Activated CD8-positive, alpha-beta memory T cell treated with anti-CD3 and anti-CD28 coated beads for 48 hours (primary cell): ENCODE measurements at regions not wholly inside any gene's neighbourhood (a gene's known extent, or its start where the extent isn't known, plus 50 kb on each side); places are given as distances from the start of the nearest gene placed in this dataset.
"Not testable (repeated sequence)": the region's sequence is repeated elsewhere in the genome, so short reads cannot be mapped to it uniquely, and the experiment has no call there.

Experiments used
- DNase-seq, 3 experiments: peaks; one replicate each; pipeline ENCODE4 v3.0.0-alpha.2; 2020; ENCODE audit warnings: low read depth in 2 of 3, low spot score in 2 of 3

- no peak for DNase-seq
These were observed 210.8 kb upstream of the LINGO1 start for GRCh38 chr15:77843546-77843945.

- DNase-seq: no peak
These were observed 208.5 kb upstream of the LINGO1 start for GRCh38 chr15:77840991-77841775.

GRCh38 chr15:77839970-77840905 lies 207.5 kb upstream of the LINGO1 start:
- no peak for DNase-seq

- no peak for DNase-seq
These were observed 206.7 kb upstream of the LINGO1 start for GRCh38 chr15:77839456-77839855.

GRCh38 chr15:77838595-77838994 lies 205.9 kb upstream of the LINGO1 start:
- DNase-seq: no peak

- DNase-seq: no peak
These were observed 205.3 kb upstream of the LINGO1 start for GRCh38 chr15:77838061-77838460.

- no peak for DNase-seq
These were observed 204.9 kb upstream of the LINGO1 start for GRCh38 chr15:77837649-77838025.

- no peak for DNase-seq
These were observed 204.4 kb upstream of the LINGO1 start for GRCh38 chr15:77836906-77837648.

GRCh38 chr15:77836121-77836692 lies 203.5 kb upstream of the LINGO1 start:
- DNase-seq: no peak

- DNase-seq: no peak
These were observed 201.7 kb upstream of the LINGO1 start for GRCh38 chr15:77834276-77834990.

GRCh38 chr15:77832874-77833273 lies 200.2 kb upstream of the LINGO1 start:
- DNase-seq: no peak

GRCh38 chr15:77831986-77832385 lies 199.3 kb upstream of the LINGO1 start:
- no peak for DNase-seq

- DNase-seq: no peak
These were observed 197.3 kb upstream of the LINGO1 start for GRCh38 chr15:77830051-77830468.

- DNase-seq: not testable (repeated sequence)
These were observed 196.6 kb upstream of the LINGO1 start for GRCh38 chr15:77829331-77829730.

GRCh38 chr15:77827860-77828259 lies 195.1 kb upstream of the LINGO1 start:
- DNase-seq: no peak

- no peak for DNase-seq
These were observed 193.4 kb upstream of the LINGO1 start for GRCh38 chr15:77826006-77826695.

GRCh38 chr15:77825546-77825945 lies 192.8 kb upstream of the LINGO1 start:
- DNase-seq: no peak

- no peak for DNase-seq
These were observed 192.5 kb upstream of the LINGO1 start for GRCh38 chr15:77825252-77825542.

GRCh38 chr15:77824361-77825251 lies 191.9 kb upstream of the LINGO1 start:
- no peak for DNase-seq
